Mesenchymal stem cell (in vitro differentiated cells and primary cell): ENCODE measurements at regions not wholly inside any gene's neighbourhood (a gene's known extent, or its start where the extent isn't known, plus 50 kb on each side); places are given as distances from the start of the nearest gene placed in this dataset.

Source experiments
- DNase-seq: peaks from one replicate; pipeline ENCODE4 v3.0.0-alpha.2; 2013
- H2AFZ ChIP-seq: one replicate; pipeline ENCODE4 v1.6.1; 2013; ENCODE audit warnings: low read depth, mild to moderate bottlenecking, control low read depth, inconsistent platforms, low read length, moderate library complexity
- H2AK5ac ChIP-seq: 2 replicates; pipeline ENCODE4 v1.6.1; 2013; ENCODE audit warnings: low read length, moderate library complexity, mild to moderate bottlenecking, inconsistent platforms; ENCODE audit not compliant: severe bottlenecking
- H2BK120ac ChIP-seq: one replicate; pipeline ENCODE4 v1.6.1; 2013; ENCODE audit warnings: low read depth, mild to moderate bottlenecking, inconsistent platforms, low read length, moderate library complexity
- H2BK12ac ChIP-seq, 2 experiments: one replicate each; pipeline ENCODE4 v1.6.1; 2013; ENCODE audit warnings: inconsistent platforms in 2 of 2, low read length in 2 of 2, mild to moderate bottlenecking in 2 of 2, moderate library complexity in 2 of 2, control low read depth in 1 of 2
- H2BK15ac ChIP-seq: one replicate; pipeline ENCODE4 v1.6.1; 2013; ENCODE audit warnings: mild to moderate bottlenecking, low read depth, inconsistent platforms; ENCODE audit not compliant: poor library complexity, severe bottlenecking
- H2BK5ac ChIP-seq: 2 replicates; pipeline ENCODE4 v1.6.1; 2013; ENCODE audit warnings: low read depth, mild to moderate bottlenecking, low read length, control low read depth, inconsistent platforms; ENCODE audit not compliant: poor library complexity, severe bottlenecking
- H3K14ac ChIP-seq, 2 experiments: one replicate each; pipeline ENCODE4 v1.6.1; 2013; ENCODE audit warnings: inconsistent platforms in 2 of 2, low read length in 2 of 2, control low read depth in 1 of 2, mild to moderate bottlenecking in 1 of 2, moderate library complexity in 1 of 2
- H3K18ac ChIP-seq, 2 experiments: one replicate each; pipeline ENCODE4 v1.6.1; 2013; ENCODE audit warnings: inconsistent platforms in 2 of 2, low read length in 2 of 2, control low read depth in 1 of 2, low read depth in 1 of 2, mild to moderate bottlenecking in 1 of 2
- H3K23ac ChIP-seq, 2 experiments: one replicate each; pipeline ENCODE4 v1.6.1; 2013; ENCODE audit warnings: inconsistent platforms in 2 of 2, low read length in 2 of 2, mild to moderate bottlenecking in 2 of 2, moderate library complexity in 2 of 2, control low read depth in 1 of 2
- H3K27ac ChIP-seq: 2 replicates; pipeline ENCODE4 v1.5.1; 2013; ENCODE audit warnings: mild to moderate bottlenecking, moderate library complexity, low read length, control low read depth, inconsistent platforms; ENCODE audit not compliant: poor library complexity, severe bottlenecking
- H3K27me3 ChIP-seq, 2 experiments: 2 replicates each; pipeline versions ENCODE4 v1.6.1 to v1.7.0; 2013; ENCODE audit warnings: low read length in 2 of 2, mild to moderate bottlenecking in 2 of 2, moderate library complexity in 2 of 2, control low read depth in 1 of 2, inconsistent platforms in 1 of 2; ENCODE audit not compliant: control insufficient read depth in 1 of 2, insufficient read depth in 1 of 2
- H3K36me3 ChIP-seq, 2 experiments: 2 replicates each; pipeline versions ENCODE4 v1.6.1 to v1.7.0; 2013; ENCODE audit warnings: low read length in 2 of 2, control low read depth in 1 of 2, inconsistent platforms in 1 of 2, low read depth in 1 of 2, mild to moderate bottlenecking in 1 of 2; ENCODE audit not compliant: insufficient read depth in 2 of 2, control insufficient read depth in 1 of 2
- H3K4ac ChIP-seq, 2 experiments: one replicate each; pipeline ENCODE4 v1.6.1; 2013; ENCODE audit warnings: inconsistent platforms in 2 of 2, low read length in 2 of 2, mild to moderate bottlenecking in 2 of 2, moderate library complexity in 2 of 2, control low read depth in 1 of 2, low read depth in 1 of 2
- H3K4me1 ChIP-seq: 2 replicates; pipeline ENCODE4 v1.6.1; 2013; ENCODE audit warnings: low read depth, low read length, control low read depth; ENCODE audit not compliant: control insufficient read depth, insufficient read depth
- H3K4me2 ChIP-seq: 2 replicates; pipeline ENCODE4 v1.6.1; 2013; ENCODE audit warnings: low read length, mild to moderate bottlenecking, inconsistent platforms; ENCODE audit not compliant: poor library complexity, severe bottlenecking
- H3K4me3 ChIP-seq, 2 experiments: 2 replicates each; pipeline versions ENCODE4 v1.5.1 to v1.7.0; 2013; ENCODE audit warnings: low read length in 2 of 2, mild to moderate bottlenecking in 2 of 2, control low read depth in 1 of 2, low read depth in 1 of 2; ENCODE audit not compliant: insufficient read depth in 1 of 2
- H3K79me1 ChIP-seq: replicated peaks from 2 replicates; pipeline ENCODE4 v1.6.1; 2013; ENCODE audit warnings: mild to moderate bottlenecking, control low read depth, low read length, inconsistent platforms; ENCODE audit not compliant: poor library complexity, severe bottlenecking
- H3K9ac ChIP-seq: 2 replicates; pipeline ENCODE4 v1.7.0; 2013; ENCODE audit warnings: mild to moderate bottlenecking, low read length, moderate library complexity
- H3K9me3 ChIP-seq: 2 replicates; pipeline ENCODE4 v1.7.0; 2013; ENCODE audit warnings: mild to moderate bottlenecking, low read length; ENCODE audit not compliant: control insufficient read depth
- H4K8ac ChIP-seq: one replicate; pipeline ENCODE4 v1.6.1; 2013; ENCODE audit warnings: inconsistent platforms, mild to moderate bottlenecking, low read length, moderate library complexity
- H4K91ac ChIP-seq: one replicate; pipeline ENCODE4 v1.6.1; 2013; ENCODE audit warnings: mild to moderate bottlenecking, low read length, inconsistent platforms
- WGBS: methylation state at CpG from one replicate; pipeline ENCODE4 v1.1.7; 2013; ENCODE audit warnings: mixed read lengths; 5-methylcytosine and 5-hydroxymethylcytosine counted together

- H2BK12ac ChIP-seq = no peak overlapping the region
- H3K27me3 ChIP-seq = no peaks in the 10 kb centered on the region
- H3K4me1 ChIP-seq = no peaks in the 10 kb centered on the region
- H3K4me3 ChIP-seq = no peak overlapping the region
- H3K23ac ChIP-seq = no peak overlapping the region
- 97% methylated on average over 10 of the region's 16 CpGs for WGBS
- H4K8ac ChIP-seq = no peak overlapping the region
- H4K91ac ChIP-seq = no peak overlapping the region
- H3K36me3 ChIP-seq = no peaks in the 10 kb centered on the region
- no peak overlapping the region for H3K14ac ChIP-seq
- no peak overlapping the region for H2AK5ac ChIP-seq
- no peaks in the 10 kb centered on the region for H3K79me1 ChIP-seq
- H2BK120ac ChIP-seq = no peak overlapping the region
- no peak overlapping the region for H2AFZ ChIP-seq
- no peak overlapping the region for H3K9ac ChIP-seq
- no peak overlapping the region for H3K27ac ChIP-seq
- no peak overlapping the region for H2BK15ac ChIP-seq
- no peak overlapping the region for H3K18ac ChIP-seq
- H3K4me2 ChIP-seq = no peak overlapping the region
- H3K4ac ChIP-seq = no peak overlapping the region
- DNase-seq = no peak
- H3K9me3 ChIP-seq = peaks cover 3% of the 10 kb centered on the region
- no peak overlapping the region for H2BK5ac ChIP-seq
Observed at GRCh38 chr7:125468855-125469174, 539.2 kb upstream of the POT1 start.

GRCh38 chr7:125467996-125468854 is 538.6 kb upstream of the POT1 start:
- H3K23ac ChIP-seq = no peak overlapping the region
- H2BK120ac ChIP-seq = no peak overlapping the region
- H3K9ac ChIP-seq = no peak overlapping the region
- H2AFZ ChIP-seq = no peak overlapping the region
- no peaks in the 10 kb centered on the region for H3K27me3 ChIP-seq
- H3K4me2 ChIP-seq = no peak overlapping the region
- no peak overlapping the region for H2BK5ac ChIP-seq
- H3K79me1 ChIP-seq = no peaks in the 10 kb centered on the region
- peak overlapping the region; percentile 51 for H4K8ac ChIP-seq
- no peak overlapping the region for H2BK15ac ChIP-seq
- no peak overlapping the region for H3K14ac ChIP-seq
- no peak for DNase-seq
- no peak overlapping the region for H3K27ac ChIP-seq
- peaks cover 3% of the 10 kb centered on the region for H3K9me3 ChIP-seq
- whole genome bisulfite sequencing = 94% methylated on average over 15 of the region's 17 CpGs
- peak overlapping the region in 1 of 2 experiments; percentile 59 for H2BK12ac ChIP-seq
- H3K4me3 ChIP-seq = no peak overlapping the region
- H3K4ac ChIP-seq = no peak overlapping the region
- H3K18ac ChIP-seq = no peak overlapping the region
- no peaks in the 10 kb centered on the region for H3K36me3 ChIP-seq
- peak overlapping the region; percentile 45 for H4K91ac ChIP-seq
- H3K4me1 ChIP-seq = no peaks in the 10 kb centered on the region
- H2AK5ac ChIP-seq = no peak overlapping the region

- H3K27ac ChIP-seq = no peak overlapping the region
- no peak overlapping the region for H3K4me3 ChIP-seq
- no peaks in the 10 kb centered on the region for H3K79me1 ChIP-seq
- H3K23ac ChIP-seq = no peak overlapping the region
- no peak overlapping the region for H2BK12ac ChIP-seq
- no peak overlapping the region for H3K4ac ChIP-seq
- H2AK5ac ChIP-seq = no peak overlapping the region
- no peak overlapping the region for H3K18ac ChIP-seq
- 92% methylated on average over 1 of the region's 3 CpGs for WGBS
- H4K8ac ChIP-seq = no peak overlapping the region
- H2AFZ ChIP-seq = no peak overlapping the region
- H2BK15ac ChIP-seq = no peak overlapping the region
- H3K9me3 ChIP-seq = peaks cover 3% of the 10 kb centered on the region
- H3K36me3 ChIP-seq = no peaks in the 10 kb centered on the region
- H3K27me3 ChIP-seq = no peaks in the 10 kb centered on the region
- no peak overlapping the region for H4K91ac ChIP-seq
- no peak overlapping the region for H3K9ac ChIP-seq
- no peak overlapping the region for H2BK5ac ChIP-seq
- no peaks in the 10 kb centered on the region for H3K4me1 ChIP-seq
- peak; percentile 19 for DNase-seq
- no peak overlapping the region for H3K4me2 ChIP-seq
- H2BK120ac ChIP-seq = no peak overlapping the region
- H3K14ac ChIP-seq = no peak overlapping the region
Observed at GRCh38 chr7:125465527-125465926, 535.9 kb upstream of the POT1 start.

GRCh38 chr7:125462615-125463014 is 533.0 kb upstream of the POT1 start:
- Histone ChIP-seq H2AFZ (no peak overlapping the region), H3K4me3 (no peak overlapping the region), H3K23ac (no peak overlapping the region), H3K4me2 (no peak overlapping the region), H3K18ac (no peak overlapping the region), H3K14ac (no peak overlapping the region), H3K79me1 (no peaks in the 10 kb centered on the region), H3K9me3 (peaks cover 31% of the 10 kb centered on the region), H3K27me3 (no peaks in the 10 kb centered on the region), H3K4ac (no peak overlapping the region), H2BK12ac (no peak overlapping the region), H3K9ac (no peak overlapping the region), H4K91ac (no peak overlapping the region), H2BK15ac (no peak overlapping the region), H2BK120ac (no peak overlapping the region), H4K8ac (no peak overlapping the region), H3K36me3 (no peaks in the 10 kb centered on the region), H2BK5ac (no peak overlapping the region), H2AK5ac (no peak overlapping the region), H3K27ac (no peak overlapping the region), H3K4me1 (no peaks in the 10 kb centered on the region)
- DNase-seq = no peak
- 98% methylated on average over 2 of the region's 2 CpGs for WGBS
